ENCODE measurements at regions not wholly inside any gene's neighbourhood (a gene's known extent, or its start where the extent isn't known, plus 50 kb on each side); places are given as distances from the start of the nearest gene placed in this dataset.

GRCh38 chr17:79361873-79362771 lies 248.7 kb downstream of the RBFOX3 start:
- ChIA-PET POLR2A (ENCODE audit: unreplicated experiment) (no interaction called here), CTCF (no interaction called here)
- Histone ChIP-seq H3K27me3 (ENCODE audit: low read length) (peaks cover 97% of the 10 kb centered on the region), H3F3A (ENCODE audit: low read length, unreplicated experiment) (no peaks in the 10 kb centered on the region), H3K4me3 (ENCODE audit: low read length) (no peak overlapping the region), H3K9me2 (replicated peaks; ENCODE audit: low read length) (no peaks in the 10 kb centered on the region), H3K9me3 (ENCODE audit: low read length) (no peaks in the 10 kb centered on the region), H3K36me3 (ENCODE audit: low read depth, low read length) (no peaks in the 10 kb centered on the region), H3K27ac (ENCODE audit: low read length) (no peak overlapping the region), H3K9ac (ENCODE audit: low read length) (no peak overlapping the region), H3K4me1 (ENCODE audit: insufficient read depth, low read length) (no peaks in the 10 kb centered on the region), H2AFZ (ENCODE audit: low read length) (no peak overlapping the region), H3K79me2 (ENCODE audit: low read length) (no peaks in the 10 kb centered on the region), H4K20me1 (ENCODE audit: low read length) (no peaks in the 10 kb centered on the region), H3K4me2 (ENCODE audit: low read length) (no peak overlapping the region)
- intact Hi-C loops (cut with micrococcal nuclease): no loop called here
- DNase-seq: no peak
- no peak for ATAC-seq
- no TSS peak for BruUV-seq (replicated peaks)
- no peak for TF ChIP-seq EZH2phosphoT487 (IDR thresholded peaks at IDR 0.05; ENCODE audit: borderline replicate concordance, low read length)
- TF ChIP-seq CTCF (conservative IDR thresholded peaks at IDR 0.05; ENCODE audit: low read depth, low read length): no peak
- TF ChIP-seq EZH2 (IDR thresholded peaks at IDR 0.05; ENCODE audit: low read length, unreplicated experiment): no peak

- Histone ChIP-seq H3K4me2 (ENCODE audit: low read length) (no peak overlapping the region), H3K4me1 (ENCODE audit: insufficient read depth, low read length) (no peaks in the 10 kb centered on the region), H3K27ac (ENCODE audit: low read length) (no peak overlapping the region), H3K9ac (ENCODE audit: low read length) (no peak overlapping the region), H3K79me2 (ENCODE audit: low read length) (no peaks in the 10 kb centered on the region), H4K20me1 (ENCODE audit: low read length) (no peaks in the 10 kb centered on the region), H3K4me3 (ENCODE audit: low read length) (no peak overlapping the region), H2AFZ (ENCODE audit: low read length) (no peak overlapping the region), H3K36me3 (ENCODE audit: low read depth, low read length) (no peaks in the 10 kb centered on the region), H3K9me3 (ENCODE audit: low read length) (no peaks in the 10 kb centered on the region), H3K27me3 (ENCODE audit: low read length) (peaks cover 97% of the 10 kb centered on the region), H3F3A (ENCODE audit: low read length, unreplicated experiment) (no peaks in the 10 kb centered on the region), H3K9me2 (replicated peaks; ENCODE audit: low read length) (no peaks in the 10 kb centered on the region)
- peak; percentile 34 for TF ChIP-seq EZH2 (IDR thresholded peaks at IDR 0.05; ENCODE audit: low read length, unreplicated experiment)
- TF ChIP-seq EZH2phosphoT487 (IDR thresholded peaks at IDR 0.05; ENCODE audit: borderline replicate concordance, low read length): no peak
- TF ChIP-seq CTCF (conservative IDR thresholded peaks at IDR 0.05; ENCODE audit: low read depth, low read length): no peak
- no peak for DNase-seq
- ChIA-PET POLR2A (ENCODE audit: unreplicated experiment) (no interaction called here), CTCF (no interaction called here)
- BruUV-seq (replicated peaks): no TSS peak
- intact Hi-C loops (cut with micrococcal nuclease): no loop called here
- no peak for ATAC-seq
These were observed 249.6 kb downstream of the RBFOX3 start for GRCh38 chr17:79361221-79361734.

- Histone ChIP-seq H3K9ac (ENCODE audit: low read length) (no peak overlapping the region), H3K4me3 (ENCODE audit: low read length) (no peak overlapping the region), H3K79me2 (ENCODE audit: low read length) (no peaks in the 10 kb centered on the region), H3K27ac (ENCODE audit: low read length) (no peak overlapping the region), H3K4me2 (ENCODE audit: low read length) (no peak overlapping the region), H3K4me1 (ENCODE audit: insufficient read depth, low read length) (no peaks in the 10 kb centered on the region), H3K9me3 (ENCODE audit: low read length) (no peaks in the 10 kb centered on the region), H3F3A (ENCODE audit: low read length, unreplicated experiment) (no peaks in the 10 kb centered on the region), H3K9me2 (replicated peaks; ENCODE audit: low read length) (no peaks in the 10 kb centered on the region), H2AFZ (ENCODE audit: low read length) (no peak overlapping the region), H4K20me1 (ENCODE audit: low read length) (no peaks in the 10 kb centered on the region), H3K36me3 (ENCODE audit: low read depth, low read length) (no peaks in the 10 kb centered on the region), H3K27me3 (ENCODE audit: low read length) (peaks cover 96% of the 10 kb centered on the region)
- TF ChIP-seq CTCF (conservative IDR thresholded peaks at IDR 0.05; ENCODE audit: low read depth, low read length) (no peak), EZH2 (IDR thresholded peaks at IDR 0.05; ENCODE audit: low read length, unreplicated experiment) (no peak), EZH2phosphoT487 (IDR thresholded peaks at IDR 0.05; ENCODE audit: borderline replicate concordance, low read length) (no peak)
- CTCF ChIA-PET: interaction anchor here (0.6 kb wide), 1 partner anchor 11 kb away, joined by 3 read pairs; no protein-coding TSS in a partner anchor
- ATAC-seq: no peak
- no peak for DNase-seq
- intact Hi-C loops (cut with micrococcal nuclease): no loop called here
- POLR2A ChIA-PET (ENCODE audit: unreplicated experiment): no interaction called here
- BruUV-seq (replicated peaks): no TSS peak
These were observed 250.7 kb downstream of the RBFOX3 start for GRCh38 chr17:79360196-79360595.
